Esophagus muscularis mucosa (tissue), 4 donors: ENCODE measurements at regions not wholly inside any gene's neighbourhood (a gene's known extent, or its start where the extent isn't known, plus 50 kb on each side); places are given as distances from the start of the nearest gene placed in this dataset.

Experiments
- CTCF ChIP-seq, 3 experiments: fragments of 200-600 bp in 2 of 3; fragments of 450-650 bp in 1 of 3; sonication (generic) in 2 of 3; IDR thresholded peaks; one replicate each; pipeline ENCODE4 v1.5.1; 2017 to 2019; ENCODE audit warnings: antibody characterized with exemption in 3 of 3, mild to moderate bottlenecking in 2 of 3, moderate library complexity in 1 of 3
- EP300 ChIP-seq: sonication (generic); formaldehyde crosslinking; IDR thresholded peaks from one replicate; pipeline ENCODE4 v1.6.1; 2017; ENCODE audit warnings: antibody characterized with exemption
- POLR2A ChIP-seq: fragments of 450-650 bp; IDR thresholded peaks from one replicate; pipeline ENCODE4 v1.6.1; 2017; ENCODE audit warnings: antibody characterized with exemption, moderate library complexity, mild to moderate bottlenecking, low read depth

- TF ChIP-seq CTCF (IDR thresholded peaks at IDR 0.05) (no peak), EP300 (no peak), POLR2A (no peak)
Observed at GRCh38 chr7:19958309-19958896, 185.0 kb upstream of the TMEM196 start.
